ENCODE measurements at regions not wholly inside any gene's neighbourhood (a gene's known extent, or its start where the extent isn't known, plus 50 kb on each side); places are given as distances from the start of the nearest gene placed in this dataset.

- no peak overlapping the region for H3K4me3 ChIP-seq (ENCODE audit: low read depth, low read length)
- no peak for TF ChIP-seq CTCF (IDR thresholded peaks at IDR 0.05; ENCODE audit: low read depth, low read length)
- in situ Hi-C loops (cut with HindIII; ENCODE audit: low sequenced_read_pairs): no loop called here
- DNase-seq (ENCODE audit: low read depth, low spot score): no peak
Observed at GRCh38 chr6:19643287-19643686, 193.9 kb upstream of the ID4 start.

GRCh38 chr6:19643713-19644112, 193.5 kb upstream of the ID4 start:
- H3K4me3 ChIP-seq (ENCODE audit: low read depth, low read length): no peak overlapping the region
- TF ChIP-seq CTCF (IDR thresholded peaks at IDR 0.05; ENCODE audit: low read depth, low read length): no peak
- no peak for DNase-seq (ENCODE audit: low read depth, low spot score)
- in situ Hi-C loops (cut with HindIII; ENCODE audit: low sequenced_read_pairs): no loop called here

- in situ Hi-C loops (cut with HindIII; ENCODE audit: low sequenced_read_pairs): no loop called here
- H3K4me3 ChIP-seq (ENCODE audit: low read depth, low read length): no peak overlapping the region
- no peak for DNase-seq (ENCODE audit: low read depth, low spot score)
- TF ChIP-seq CTCF (IDR thresholded peaks at IDR 0.05; ENCODE audit: low read depth, low read length): no peak
Observed at GRCh38 chr6:19655744-19656143, 181.4 kb upstream of the ID4 start.

GRCh38 chr6:19660123-19660910, 176.9 kb upstream of the ID4 start:
- no peak for TF ChIP-seq CTCF (IDR thresholded peaks at IDR 0.05; ENCODE audit: low read depth, low read length)
- no peak overlapping the region for H3K4me3 ChIP-seq (ENCODE audit: low read depth, low read length)
- in situ Hi-C loops (cut with HindIII; ENCODE audit: low sequenced_read_pairs): no loop called here
- no peak for DNase-seq (ENCODE audit: low read depth, low spot score)

GRCh38 chr6:19662911-19663310, 174.3 kb upstream of the ID4 start:
- no peak overlapping the region for H3K4me3 ChIP-seq (ENCODE audit: low read depth, low read length)
- no peak for DNase-seq (ENCODE audit: low read depth, low spot score)
- in situ Hi-C loops (cut with HindIII; ENCODE audit: low sequenced_read_pairs): no loop called here
- no peak for TF ChIP-seq CTCF (IDR thresholded peaks at IDR 0.05; ENCODE audit: low read depth, low read length)

- no peak overlapping the region for H3K4me3 ChIP-seq (ENCODE audit: low read depth, low read length)
- in situ Hi-C loops (cut with HindIII; ENCODE audit: low sequenced_read_pairs): no loop called here
- no peak for TF ChIP-seq CTCF (IDR thresholded peaks at IDR 0.05; ENCODE audit: low read depth, low read length)
- no peak for DNase-seq (ENCODE audit: low read depth, low spot score)
Observed at GRCh38 chr6:19663479-19663878, 173.7 kb upstream of the ID4 start.

Data from astrocyte of the spinal cord (primary cell).